GM12874 (cell line): ENCODE measurements at regions not wholly inside any gene's neighbourhood (a gene's known extent, or its start where the extent isn't known, plus 50 kb on each side); places are given as distances from the start of the nearest gene placed in this dataset.

Experiments used
- TF ChIP-seq, protein P1 (sequence below): IDR thresholded peaks from 2 replicates; pipeline ENCODE4 v1.5.1; 2011; ENCODE audit warnings: low read depth, mild to moderate bottlenecking, control low read depth, low read length, moderate library complexity; ENCODE audit not compliant: insufficient read depth

DNA sequence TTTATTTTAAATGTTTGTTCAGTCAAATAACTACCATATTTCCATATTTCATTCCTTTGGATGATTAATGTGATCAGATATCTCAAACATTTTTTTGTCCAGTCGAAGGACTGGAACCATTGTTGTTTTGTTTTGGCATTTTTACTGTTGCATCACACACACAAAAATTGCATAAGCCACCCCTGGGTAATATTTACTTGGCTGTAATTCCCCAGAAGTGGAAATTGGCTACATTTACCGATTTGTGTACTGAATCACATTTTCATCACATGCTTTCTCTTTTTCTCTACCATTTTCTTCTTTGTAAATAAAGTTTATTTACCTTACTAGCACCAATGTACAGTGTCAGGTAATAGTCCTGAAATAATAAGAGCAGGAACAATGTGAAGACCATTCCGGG, 1729.7 kb upstream of the WWC1 start:
- TF ChIP-seq, protein P1, sequence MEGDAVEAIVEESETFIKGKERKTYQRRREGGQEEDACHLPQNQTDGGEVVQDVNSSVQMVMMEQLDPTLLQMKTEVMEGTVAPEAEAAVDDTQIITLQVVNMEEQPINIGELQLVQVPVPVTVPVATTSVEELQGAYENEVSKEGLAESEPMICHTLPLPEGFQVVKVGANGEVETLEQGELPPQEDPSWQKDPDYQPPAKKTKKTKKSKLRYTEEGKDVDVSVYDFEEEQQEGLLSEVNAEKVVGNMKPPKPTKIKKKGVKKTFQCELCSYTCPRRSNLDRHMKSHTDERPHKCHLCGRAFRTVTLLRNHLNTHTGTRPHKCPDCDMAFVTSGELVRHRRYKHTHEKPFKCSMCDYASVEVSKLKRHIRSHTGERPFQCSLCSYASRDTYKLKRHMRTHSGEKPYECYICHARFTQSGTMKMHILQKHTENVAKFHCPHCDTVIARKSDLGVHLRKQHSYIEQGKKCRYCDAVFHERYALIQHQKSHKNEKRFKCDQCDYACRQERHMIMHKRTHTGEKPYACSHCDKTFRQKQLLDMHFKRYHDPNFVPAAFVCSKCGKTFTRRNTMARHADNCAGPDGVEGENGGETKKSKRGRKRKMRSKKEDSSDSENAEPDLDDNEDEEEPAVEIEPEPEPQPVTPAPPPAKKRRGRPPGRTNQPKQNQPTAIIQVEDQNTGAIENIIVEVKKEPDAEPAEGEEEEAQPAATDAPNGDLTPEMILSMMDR = no peak

GRCh38 chr5:166562246-166562645, 1729.2 kb upstream of the WWC1 start:
- TF ChIP-seq, protein P1 = no peak

- TF ChIP-seq, protein P1 = no peak
Observed at GRCh38 chr5:166566725-166567124, 1724.7 kb upstream of the WWC1 start.

DNA sequence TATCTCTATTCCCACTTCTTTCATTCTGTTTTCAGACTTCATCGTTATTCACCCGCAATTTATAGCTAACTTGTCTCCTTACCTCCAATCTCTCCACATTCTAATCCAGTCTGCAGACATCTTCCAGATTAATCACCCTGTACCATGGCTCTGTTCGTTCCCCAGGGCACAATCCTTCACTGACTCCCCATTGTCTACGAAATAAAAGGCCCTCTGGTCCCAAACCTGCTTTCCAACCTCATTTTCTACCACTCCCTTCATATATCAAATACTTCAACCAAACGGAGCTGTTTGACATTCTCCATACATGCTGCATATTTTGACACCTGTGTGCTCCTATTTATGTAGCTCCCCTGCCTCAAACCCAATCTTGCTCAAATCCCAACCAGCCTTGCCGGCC, 1720.6 kb upstream of the WWC1 start:
- TF ChIP-seq, protein P1 = no peak

DNA sequence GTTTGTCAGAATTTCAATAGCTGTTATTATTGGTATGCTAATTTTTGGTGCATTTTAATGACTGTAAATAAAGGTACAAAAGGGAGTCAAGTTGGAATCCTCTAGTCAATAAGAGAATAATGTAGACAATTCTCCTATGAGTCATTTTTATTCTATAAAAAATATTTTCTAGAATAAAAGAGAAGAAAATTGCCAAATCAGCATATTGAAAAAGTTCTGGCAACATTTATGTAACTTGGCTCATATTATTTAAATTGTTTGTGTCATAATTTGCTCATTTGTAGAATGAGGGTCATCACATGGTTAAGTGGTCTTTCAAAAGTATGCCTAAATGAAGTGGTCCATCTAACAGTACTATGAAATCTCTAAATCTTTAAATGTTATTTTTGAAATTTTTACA, 1719.8 kb upstream of the WWC1 start:
- TF ChIP-seq, protein P1 = no peak

DNA sequence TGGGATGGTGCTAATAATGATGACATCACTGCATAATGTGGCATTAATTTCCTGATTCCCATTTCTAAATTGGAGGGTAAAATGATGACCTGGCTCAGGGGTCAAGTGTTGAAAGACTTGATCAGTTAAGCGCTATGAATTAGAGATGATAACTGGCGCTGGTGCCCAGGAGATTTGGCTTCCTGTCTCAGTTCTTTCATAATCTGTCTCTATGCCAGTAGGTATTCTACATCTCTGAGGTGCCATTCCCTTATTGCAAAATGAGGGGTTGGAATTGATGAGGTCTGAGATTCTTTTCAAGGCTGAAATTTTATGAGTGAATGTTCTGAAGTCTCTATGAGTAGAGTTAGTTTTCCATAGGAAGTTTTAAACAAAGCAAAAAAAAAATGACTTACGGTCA, 1715.1 kb upstream of the WWC1 start:
- TF ChIP-seq, protein P1 = no peak

DNA sequence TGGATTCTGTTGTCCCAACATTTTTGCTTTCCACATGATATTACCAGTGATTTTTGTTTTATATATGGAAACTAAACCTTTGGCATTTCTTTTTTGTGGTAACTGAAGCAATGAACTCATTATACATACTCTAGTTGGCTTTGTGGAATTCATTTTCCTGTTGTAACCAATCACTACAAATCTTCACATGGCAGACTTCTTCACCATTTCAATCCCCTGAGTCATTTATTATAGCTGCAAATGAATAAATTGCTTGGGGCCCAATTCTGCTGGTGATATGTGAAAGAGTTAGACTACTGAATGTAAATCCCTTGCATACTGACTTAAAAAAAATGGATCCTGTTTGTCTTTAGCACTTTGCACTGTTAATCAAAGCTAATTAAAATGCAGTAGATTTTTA, 1709.6 kb upstream of the WWC1 start:
- TF ChIP-seq, protein P1 = no peak

DNA sequence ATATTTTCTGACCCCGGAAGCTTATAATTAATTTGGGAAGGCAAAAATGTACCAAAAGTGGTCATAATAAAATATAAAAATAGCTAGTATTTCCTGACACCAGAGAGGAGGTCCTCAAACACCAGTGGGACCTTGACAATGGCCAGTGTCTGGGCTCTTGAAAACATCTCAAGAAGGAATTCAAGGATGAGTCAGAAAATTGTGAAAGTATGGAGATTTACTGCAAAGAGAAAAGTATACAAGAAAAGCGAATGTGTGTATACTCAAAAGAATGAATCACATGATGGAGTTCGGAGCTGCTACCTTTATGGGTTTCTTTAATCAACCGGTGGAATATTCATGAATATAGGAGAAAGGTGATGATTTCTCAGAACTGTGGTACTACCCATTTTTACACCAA, 1709.0 kb upstream of the WWC1 start:
- TF ChIP-seq, protein P1 = no peak
